Fibroblast of lung (primary cell): ENCODE measurements at regions not wholly inside any gene's neighbourhood (a gene's known extent, or its start where the extent isn't known, plus 50 kb on each side); places are given as distances from the start of the nearest gene placed in this dataset.

Source experiments
- EZH2 ChIP-seq: IDR thresholded peaks from 2 replicates; pipeline ENCODE4 v1.5.1; 2012; ENCODE audit warnings: low read length, control low read depth, mild to moderate bottlenecking; ENCODE audit errors: missing control alignments
- TF ChIP-seq, protein P1 (sequence below), 2 donors: IDR thresholded peaks in 1 of 2; conservative IDR thresholded peaks in 1 of 2; 1 replicate in 1 of 2; 2 replicates in 1 of 2; pipeline ENCODE4 v1.5.1; 2011 to 2012; ENCODE audit warnings: low read length in 2 of 2, control low read depth in 1 of 2, inconsistent platforms in 1 of 2, low read depth in 1 of 2, mild to moderate bottlenecking in 1 of 2

- no peak for TF ChIP-seq EZH2
- TF ChIP-seq, protein P1, sequence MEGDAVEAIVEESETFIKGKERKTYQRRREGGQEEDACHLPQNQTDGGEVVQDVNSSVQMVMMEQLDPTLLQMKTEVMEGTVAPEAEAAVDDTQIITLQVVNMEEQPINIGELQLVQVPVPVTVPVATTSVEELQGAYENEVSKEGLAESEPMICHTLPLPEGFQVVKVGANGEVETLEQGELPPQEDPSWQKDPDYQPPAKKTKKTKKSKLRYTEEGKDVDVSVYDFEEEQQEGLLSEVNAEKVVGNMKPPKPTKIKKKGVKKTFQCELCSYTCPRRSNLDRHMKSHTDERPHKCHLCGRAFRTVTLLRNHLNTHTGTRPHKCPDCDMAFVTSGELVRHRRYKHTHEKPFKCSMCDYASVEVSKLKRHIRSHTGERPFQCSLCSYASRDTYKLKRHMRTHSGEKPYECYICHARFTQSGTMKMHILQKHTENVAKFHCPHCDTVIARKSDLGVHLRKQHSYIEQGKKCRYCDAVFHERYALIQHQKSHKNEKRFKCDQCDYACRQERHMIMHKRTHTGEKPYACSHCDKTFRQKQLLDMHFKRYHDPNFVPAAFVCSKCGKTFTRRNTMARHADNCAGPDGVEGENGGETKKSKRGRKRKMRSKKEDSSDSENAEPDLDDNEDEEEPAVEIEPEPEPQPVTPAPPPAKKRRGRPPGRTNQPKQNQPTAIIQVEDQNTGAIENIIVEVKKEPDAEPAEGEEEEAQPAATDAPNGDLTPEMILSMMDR (conservative IDR thresholded peaks at IDR 0.05 in 1 of 2, IDR thresholded peaks at IDR 0.05 in 1 of 2; ENCODE audit: low read depth in 1 of 2, low read length in 2 of 2) = no peak
Observed at GRCh38 chrY:19012985-19013384, 239.4 kb upstream of the HSFY2 start.
